ENCODE measurements at regions not wholly inside any gene's neighbourhood (a gene's known extent, or its start where the extent isn't known, plus 50 kb on each side); places are given as distances from the start of the nearest gene placed in this dataset.

DNA sequence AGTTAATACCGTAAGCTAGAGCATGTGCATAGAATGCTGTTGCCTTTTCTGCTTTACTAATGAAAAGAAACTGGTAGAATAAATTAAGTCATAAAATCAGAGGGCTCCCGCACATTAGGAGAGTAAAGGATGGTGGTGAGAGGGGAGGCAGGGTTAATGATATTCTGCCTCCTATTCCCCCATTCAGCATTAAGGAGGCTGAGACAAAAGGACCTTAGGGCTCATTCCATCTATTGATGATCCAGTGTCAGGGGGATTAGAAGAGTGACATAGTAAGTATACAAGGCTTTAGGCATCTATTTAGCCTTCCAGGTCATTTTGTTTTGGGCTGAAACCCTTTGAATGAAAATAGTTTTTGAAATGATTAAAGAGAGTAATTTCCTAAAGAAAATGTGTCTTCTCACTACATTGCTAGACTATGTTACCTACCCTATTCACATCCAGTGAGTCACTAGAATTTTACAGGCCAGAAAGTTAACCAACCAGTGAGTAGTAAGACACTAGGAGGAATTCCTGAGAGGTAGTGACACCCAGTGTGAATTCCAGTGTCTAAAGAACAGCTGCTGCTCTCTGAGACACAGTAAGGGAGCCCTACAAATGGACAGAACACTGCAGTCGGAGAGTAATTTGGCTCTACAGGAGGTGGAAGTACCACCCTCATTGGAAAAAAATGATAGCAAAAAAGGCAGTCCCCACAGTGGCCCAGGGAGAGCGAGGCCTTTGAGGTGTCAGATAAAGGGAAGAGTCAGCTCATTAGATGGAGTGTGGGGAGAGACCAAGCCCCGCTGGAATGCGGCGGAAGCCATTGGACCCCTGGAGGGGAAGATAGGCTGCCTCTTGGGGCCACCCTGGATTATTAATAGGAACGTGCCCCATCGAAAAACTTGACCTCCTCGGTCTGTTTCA lies 67.6 kb downstream of the TUSC7 start (continued):
- TF ChIP-seq, protein P1, sequence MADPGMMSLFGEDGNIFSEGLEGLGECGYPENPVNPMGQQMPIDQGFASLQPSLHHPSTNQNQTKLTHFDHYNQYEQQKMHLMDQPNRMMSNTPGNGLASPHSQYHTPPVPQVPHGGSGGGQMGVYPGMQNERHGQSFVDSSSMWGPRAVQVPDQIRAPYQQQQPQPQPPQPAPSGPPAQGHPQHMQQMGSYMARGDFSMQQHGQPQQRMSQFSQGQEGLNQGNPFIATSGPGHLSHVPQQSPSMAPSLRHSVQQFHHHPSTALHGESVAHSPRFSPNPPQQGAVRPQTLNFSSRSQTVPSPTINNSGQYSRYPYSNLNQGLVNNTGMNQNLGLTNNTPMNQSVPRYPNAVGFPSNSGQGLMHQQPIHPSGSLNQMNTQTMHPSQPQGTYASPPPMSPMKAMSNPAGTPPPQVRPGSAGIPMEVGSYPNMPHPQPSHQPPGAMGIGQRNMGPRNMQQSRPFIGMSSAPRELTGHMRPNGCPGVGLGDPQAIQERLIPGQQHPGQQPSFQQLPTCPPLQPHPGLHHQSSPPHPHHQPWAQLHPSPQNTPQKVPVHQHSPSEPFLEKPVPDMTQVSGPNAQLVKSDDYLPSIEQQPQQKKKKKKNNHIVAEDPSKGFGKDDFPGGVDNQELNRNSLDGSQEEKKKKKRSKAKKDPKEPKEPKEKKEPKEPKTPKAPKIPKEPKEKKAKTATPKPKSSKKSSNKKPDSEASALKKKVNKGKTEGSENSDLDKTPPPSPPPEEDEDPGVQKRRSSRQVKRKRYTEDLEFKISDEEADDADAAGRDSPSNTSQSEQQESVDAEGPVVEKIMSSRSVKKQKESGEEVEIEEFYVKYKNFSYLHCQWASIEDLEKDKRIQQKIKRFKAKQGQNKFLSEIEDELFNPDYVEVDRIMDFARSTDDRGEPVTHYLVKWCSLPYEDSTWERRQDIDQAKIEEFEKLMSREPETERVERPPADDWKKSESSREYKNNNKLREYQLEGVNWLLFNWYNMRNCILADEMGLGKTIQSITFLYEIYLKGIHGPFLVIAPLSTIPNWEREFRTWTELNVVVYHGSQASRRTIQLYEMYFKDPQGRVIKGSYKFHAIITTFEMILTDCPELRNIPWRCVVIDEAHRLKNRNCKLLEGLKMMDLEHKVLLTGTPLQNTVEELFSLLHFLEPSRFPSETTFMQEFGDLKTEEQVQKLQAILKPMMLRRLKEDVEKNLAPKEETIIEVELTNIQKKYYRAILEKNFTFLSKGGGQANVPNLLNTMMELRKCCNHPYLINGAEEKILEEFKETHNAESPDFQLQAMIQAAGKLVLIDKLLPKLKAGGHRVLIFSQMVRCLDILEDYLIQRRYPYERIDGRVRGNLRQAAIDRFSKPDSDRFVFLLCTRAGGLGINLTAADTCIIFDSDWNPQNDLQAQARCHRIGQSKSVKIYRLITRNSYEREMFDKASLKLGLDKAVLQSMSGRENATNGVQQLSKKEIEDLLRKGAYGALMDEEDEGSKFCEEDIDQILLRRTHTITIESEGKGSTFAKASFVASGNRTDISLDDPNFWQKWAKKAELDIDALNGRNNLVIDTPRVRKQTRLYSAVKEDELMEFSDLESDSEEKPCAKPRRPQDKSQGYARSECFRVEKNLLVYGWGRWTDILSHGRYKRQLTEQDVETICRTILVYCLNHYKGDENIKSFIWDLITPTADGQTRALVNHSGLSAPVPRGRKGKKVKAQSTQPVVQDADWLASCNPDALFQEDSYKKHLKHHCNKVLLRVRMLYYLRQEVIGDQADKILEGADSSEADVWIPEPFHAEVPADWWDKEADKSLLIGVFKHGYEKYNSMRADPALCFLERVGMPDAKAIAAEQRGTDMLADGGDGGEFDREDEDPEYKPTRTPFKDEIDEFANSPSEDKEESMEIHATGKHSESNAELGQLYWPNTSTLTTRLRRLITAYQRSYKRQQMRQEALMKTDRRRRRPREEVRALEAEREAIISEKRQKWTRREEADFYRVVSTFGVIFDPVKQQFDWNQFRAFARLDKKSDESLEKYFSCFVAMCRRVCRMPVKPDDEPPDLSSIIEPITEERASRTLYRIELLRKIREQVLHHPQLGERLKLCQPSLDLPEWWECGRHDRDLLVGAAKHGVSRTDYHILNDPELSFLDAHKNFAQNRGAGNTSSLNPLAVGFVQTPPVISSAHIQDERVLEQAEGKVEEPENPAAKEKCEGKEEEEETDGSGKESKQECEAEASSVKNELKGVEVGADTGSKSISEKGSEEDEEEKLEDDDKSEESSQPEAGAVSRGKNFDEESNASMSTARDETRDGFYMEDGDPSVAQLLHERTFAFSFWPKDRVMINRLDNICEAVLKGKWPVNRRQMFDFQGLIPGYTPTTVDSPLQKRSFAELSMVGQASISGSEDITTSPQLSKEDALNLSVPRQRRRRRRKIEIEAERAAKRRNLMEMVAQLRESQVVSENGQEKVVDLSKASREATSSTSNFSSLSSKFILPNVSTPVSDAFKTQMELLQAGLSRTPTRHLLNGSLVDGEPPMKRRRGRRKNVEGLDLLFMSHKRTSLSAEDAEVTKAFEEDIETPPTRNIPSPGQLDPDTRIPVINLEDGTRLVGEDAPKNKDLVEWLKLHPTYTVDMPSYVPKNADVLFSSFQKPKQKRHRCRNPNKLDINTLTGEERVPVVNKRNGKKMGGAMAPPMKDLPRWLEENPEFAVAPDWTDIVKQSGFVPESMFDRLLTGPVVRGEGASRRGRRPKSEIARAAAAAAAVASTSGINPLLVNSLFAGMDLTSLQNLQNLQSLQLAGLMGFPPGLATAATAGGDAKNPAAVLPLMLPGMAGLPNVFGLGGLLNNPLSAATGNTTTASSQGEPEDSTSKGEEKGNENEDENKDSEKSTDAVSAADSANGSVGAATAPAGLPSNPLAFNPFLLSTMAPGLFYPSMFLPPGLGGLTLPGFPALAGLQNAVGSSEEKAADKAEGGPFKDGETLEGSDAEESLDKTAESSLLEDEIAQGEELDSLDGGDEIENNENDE (IDR thresholded peaks at IDR 0.05; ENCODE audit: insufficient replicate concordance, low read length), result no peak
- TF ChIP-seq TEAD4 (IDR thresholded peaks at IDR 0.05; ENCODE audit: low read depth, low read length), result peak; percentile 47; the same call in 1 of the 2 replicates
- TF ChIP-seq YY1 (IDR thresholded peaks at IDR 0.05; ENCODE audit: low read depth, low read length), result peak; percentile 82
